GM18502 (cell line): ENCODE measurements at regions not wholly inside any gene's neighbourhood (a gene's known extent, or its start where the extent isn't known, plus 50 kb on each side); places are given as distances from the start of the nearest gene placed in this dataset.
A peak's percentile ranks its signal among the peaks of the same experiment; 100 is the strongest.
"Not testable (repeated sequence)": the region's sequence is repeated elsewhere in the genome, so short reads cannot be mapped to it uniquely, and the experiment has no call there.

ENCODE experiments used
- ATAC-seq: cut with Tn5 transposase; IDR thresholded peaks from one replicate; pipeline ENCODE4 v1.9.1; 2021; ENCODE audit warnings: mild to moderate bottlenecking; ENCODE audit not compliant: unreplicated experiment, poor library complexity

GRCh38 chr18:64398320-64398719, 249.4 kb upstream of the LINC00305 start:
- ATAC-seq, result peak; percentile 74

- no peak for ATAC-seq
Measured at GRCh38 chr18:64392202-64392601, 243.3 kb upstream of the LINC00305 start.

- ATAC-seq, result no peak
Measured at GRCh38 chr18:64384101-64384500, 235.2 kb upstream of the LINC00305 start.

- peak; percentile 98 for ATAC-seq
Measured at GRCh38 chr18:64380117-64380516, 231.2 kb upstream of the LINC00305 start.

- peak; percentile 32 for ATAC-seq
Measured at GRCh38 chr18:64379662-64380061, 230.8 kb upstream of the LINC00305 start.

GRCh38 chr18:64377446-64377845, 228.6 kb upstream of the LINC00305 start:
- no peak for ATAC-seq

- no peak for ATAC-seq
Measured at GRCh38 chr18:64372850-64373249, 224.0 kb upstream of the LINC00305 start.

GRCh38 chr18:64369830-64370440, 221.0 kb upstream of the LINC00305 start:
- ATAC-seq, result not testable (repeated sequence)

GRCh38 chr18:64365106-64365505, 216.2 kb upstream of the LINC00305 start:
- no peak for ATAC-seq

GRCh38 chr18:64337673-64338072, 188.8 kb upstream of the LINC00305 start:
- no peak for ATAC-seq

- ATAC-seq, result no peak
Measured at GRCh38 chr18:64337018-64337417, 188.1 kb upstream of the LINC00305 start.

- ATAC-seq, result no peak
Measured at GRCh38 chr18:64334748-64335147, 185.9 kb upstream of the LINC00305 start.

GRCh38 chr18:64333584-64333983, 184.7 kb upstream of the LINC00305 start:
- no peak for ATAC-seq

GRCh38 chr18:64332835-64333234, 183.9 kb upstream of the LINC00305 start:
- ATAC-seq, result no peak

GRCh38 chr18:64331419-64331818, 182.5 kb upstream of the LINC00305 start:
- ATAC-seq, result no peak

GRCh38 chr18:64330931-64331330, 182.0 kb upstream of the LINC00305 start:
- no peak for ATAC-seq

GRCh38 chr18:64330161-64330560, 181.3 kb upstream of the LINC00305 start:
- ATAC-seq, result no peak

GRCh38 chr18:64322189-64322588, 173.3 kb upstream of the LINC00305 start:
- no peak for ATAC-seq

GRCh38 chr18:64318547-64318946, 169.7 kb upstream of the LINC00305 start:
- no peak for ATAC-seq

- ATAC-seq, result no peak
Measured at GRCh38 chr18:64311859-64312258, 163.0 kb upstream of the LINC00305 start.

- ATAC-seq, result no peak
Measured at GRCh38 chr18:64295839-64296238, 147.0 kb upstream of the LINC00305 start.

GRCh38 chr18:64294967-64295366, 146.1 kb upstream of the LINC00305 start:
- no peak for ATAC-seq

GRCh38 chr18:64288432-64288831, 139.5 kb upstream of the LINC00305 start:
- ATAC-seq, result no peak
